ENCODE measurements at regions not wholly inside any gene's neighbourhood (a gene's known extent, or its start where the extent isn't known, plus 50 kb on each side); places are given as distances from the start of the nearest gene placed in this dataset.

DNA sequence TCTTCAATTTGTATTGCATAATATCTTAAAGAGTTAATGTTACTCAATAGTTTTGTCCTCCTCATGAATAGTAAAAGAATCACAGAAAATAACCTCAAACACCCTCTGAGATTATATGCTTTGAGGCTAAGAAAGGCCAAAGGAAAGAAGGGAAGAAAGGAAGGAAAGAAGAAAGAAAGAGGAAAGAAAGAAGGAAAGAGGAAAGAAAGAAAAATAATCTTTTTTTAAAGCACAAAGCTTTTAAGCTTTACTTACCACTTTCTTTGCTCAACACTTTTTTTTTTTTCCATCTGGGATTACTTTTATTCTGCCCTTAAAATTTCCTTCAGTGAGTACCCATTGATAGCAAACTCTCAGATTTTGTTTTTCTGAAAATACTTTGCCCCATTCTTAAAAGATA lies 369.1 kb downstream of the FGF9 start:
- Histone ChIP-seq H3K4me1 (no peaks in the 10 kb centered on the region), H3K27ac (no peak overlapping the region), H3K36me3 (no peaks in the 10 kb centered on the region), H3K27me3 (no peaks in the 10 kb centered on the region), H3K4me3 (no peak overlapping the region), H3K9me3 (no peaks in the 10 kb centered on the region)
- TF ChIP-seq, protein P1, sequence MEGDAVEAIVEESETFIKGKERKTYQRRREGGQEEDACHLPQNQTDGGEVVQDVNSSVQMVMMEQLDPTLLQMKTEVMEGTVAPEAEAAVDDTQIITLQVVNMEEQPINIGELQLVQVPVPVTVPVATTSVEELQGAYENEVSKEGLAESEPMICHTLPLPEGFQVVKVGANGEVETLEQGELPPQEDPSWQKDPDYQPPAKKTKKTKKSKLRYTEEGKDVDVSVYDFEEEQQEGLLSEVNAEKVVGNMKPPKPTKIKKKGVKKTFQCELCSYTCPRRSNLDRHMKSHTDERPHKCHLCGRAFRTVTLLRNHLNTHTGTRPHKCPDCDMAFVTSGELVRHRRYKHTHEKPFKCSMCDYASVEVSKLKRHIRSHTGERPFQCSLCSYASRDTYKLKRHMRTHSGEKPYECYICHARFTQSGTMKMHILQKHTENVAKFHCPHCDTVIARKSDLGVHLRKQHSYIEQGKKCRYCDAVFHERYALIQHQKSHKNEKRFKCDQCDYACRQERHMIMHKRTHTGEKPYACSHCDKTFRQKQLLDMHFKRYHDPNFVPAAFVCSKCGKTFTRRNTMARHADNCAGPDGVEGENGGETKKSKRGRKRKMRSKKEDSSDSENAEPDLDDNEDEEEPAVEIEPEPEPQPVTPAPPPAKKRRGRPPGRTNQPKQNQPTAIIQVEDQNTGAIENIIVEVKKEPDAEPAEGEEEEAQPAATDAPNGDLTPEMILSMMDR (IDR thresholded peaks at IDR 0.05), result no peak
- DNase-seq (ENCODE audit: low spot score), result no peak

DNA sequence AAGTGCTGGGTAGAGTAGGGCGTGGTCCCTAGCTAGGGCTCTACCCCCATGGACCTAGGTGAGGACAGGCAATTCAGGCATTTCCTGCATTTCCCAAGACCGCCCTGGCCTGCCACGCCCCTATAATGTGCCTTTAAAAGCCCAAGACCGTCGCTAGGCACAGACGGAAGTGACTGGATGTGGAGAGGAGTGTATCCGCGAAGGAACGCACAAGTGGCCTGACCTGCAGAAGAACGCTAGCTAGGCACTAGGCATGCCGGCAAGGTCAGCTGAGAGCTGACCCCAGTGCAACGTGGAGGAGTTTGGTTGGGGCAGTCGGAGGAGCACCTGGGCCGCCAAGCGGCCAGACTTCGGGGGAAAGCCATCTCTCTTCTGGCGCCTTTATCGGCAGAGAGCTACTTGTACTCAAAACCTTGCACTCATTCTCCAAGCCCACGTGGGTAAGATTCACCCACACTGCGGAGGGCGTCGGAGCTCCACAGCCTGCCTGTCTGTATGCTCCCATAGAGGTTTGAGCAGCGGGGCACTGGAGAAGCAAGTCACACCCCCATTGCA lies 370.0 kb downstream of the FGF9 start:
- H3K4me3 ChIP-seq, result peak overlapping the region in 1 of 2 donors; percentile 6
- TF ChIP-seq, protein P1 (IDR thresholded peaks at IDR 0.05), result no peak

DNA sequence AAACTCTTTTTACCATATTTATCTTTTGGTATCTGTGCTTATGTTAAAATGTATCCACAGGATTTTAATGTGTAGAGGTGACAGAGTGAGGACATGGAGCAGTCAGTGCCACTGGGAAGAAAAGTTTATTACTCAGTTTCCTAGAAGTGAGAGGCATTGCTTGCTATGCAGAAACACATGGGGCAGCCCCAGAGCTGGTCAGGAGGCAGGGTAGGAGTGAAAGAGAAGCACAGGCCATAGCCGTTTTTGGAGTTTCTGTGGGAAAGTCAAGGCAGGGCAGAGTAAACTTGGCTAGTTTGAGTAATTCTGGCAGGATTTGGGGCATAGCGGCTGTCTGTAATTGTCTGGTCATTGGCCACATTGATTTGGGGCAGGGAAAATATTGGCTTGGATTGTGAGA lies 370.9 kb downstream of the FGF9 start:
- no peak overlapping the region for H3K27ac ChIP-seq
- no peaks in the 10 kb centered on the region for H3K27me3 ChIP-seq
- TF ChIP-seq, protein P1 (IDR thresholded peaks at IDR 0.05), result no peak
- no peak overlapping the region for H3K4me3 ChIP-seq
- DNase-seq (ENCODE audit: low spot score), result no peak
- no peaks in the 10 kb centered on the region for H3K4me1 ChIP-seq
- H3K36me3 ChIP-seq, result no peaks in the 10 kb centered on the region
- H3K9me3 ChIP-seq, result no peaks in the 10 kb centered on the region

More for the DNA sequence above, 370.0 kb downstream of the FGF9 start:
- H3K9me3 ChIP-seq, result no peaks in the 10 kb centered on the region
- no peaks in the 10 kb centered on the region for H3K27me3 ChIP-seq
- no peaks in the 10 kb centered on the region for H3K36me3 ChIP-seq
- no peak overlapping the region for H3K27ac ChIP-seq
- no peaks in the 10 kb centered on the region for H3K4me1 ChIP-seq
- DNase-seq (ENCODE audit: low spot score), result no peak

DNA sequence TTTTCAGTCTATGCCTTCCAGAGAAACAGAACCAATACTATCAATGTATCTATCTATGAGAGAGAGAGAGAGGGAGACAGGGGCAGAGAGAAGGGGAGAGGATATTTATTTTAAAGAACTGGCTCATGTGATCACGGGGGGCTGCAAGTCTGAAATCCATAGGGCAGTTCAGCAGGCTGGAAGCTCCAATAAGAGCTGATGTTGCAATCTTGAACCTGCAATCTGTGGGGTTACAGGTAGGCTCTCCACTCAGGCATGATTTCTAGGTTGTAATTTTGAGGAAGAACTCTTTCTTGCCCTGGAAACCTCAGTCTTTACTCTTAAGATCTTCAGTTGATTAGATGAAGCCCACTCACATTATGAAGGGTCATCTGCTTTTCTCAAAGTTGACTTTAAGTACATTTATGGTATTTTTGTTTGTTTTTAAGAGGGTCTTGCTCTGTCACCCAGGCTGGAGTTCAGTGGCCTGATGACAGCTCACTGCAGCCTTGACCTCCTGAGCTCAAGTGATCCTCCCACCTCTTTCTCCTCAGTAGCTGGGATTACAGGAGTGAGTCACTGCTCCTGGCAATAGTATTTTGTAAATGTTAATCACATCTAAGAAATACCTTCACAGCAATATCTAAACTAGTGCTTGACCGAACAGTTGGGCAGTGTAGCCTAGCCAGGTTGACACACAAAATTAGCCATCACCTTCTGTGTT lies 376.4 kb downstream of the FGF9 start:
- TF ChIP-seq, protein P1 (IDR thresholded peaks at IDR 0.05), result no peak
- no peak overlapping the region for H3K27ac ChIP-seq
- H3K27me3 ChIP-seq, result no peaks in the 10 kb centered on the region
- no peak for DNase-seq (ENCODE audit: low spot score)
- no peaks in the 10 kb centered on the region for H3K9me3 ChIP-seq
- no peaks in the 10 kb centered on the region for H3K36me3 ChIP-seq
- no peak overlapping the region for H3K4me3 ChIP-seq
- H3K4me1 ChIP-seq, result no peaks in the 10 kb centered on the region

DNA sequence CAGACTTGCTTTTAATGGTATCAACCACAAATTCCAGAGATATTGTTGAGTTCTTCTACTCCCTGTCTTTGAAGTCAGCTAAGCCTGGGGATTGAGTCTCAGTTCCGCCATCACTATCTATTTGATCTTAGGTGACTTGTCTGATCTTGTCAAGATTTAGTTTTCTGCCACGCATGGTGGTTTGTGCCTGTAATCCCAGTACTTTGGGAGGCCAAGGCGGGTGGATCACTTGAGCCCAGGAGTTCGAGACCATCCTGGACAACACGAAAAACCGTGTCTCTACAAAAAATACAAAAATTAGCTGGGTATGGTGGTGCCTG lies 376.9 kb downstream of the FGF9 start:
- DNase-seq (ENCODE audit: low spot score), result no peak
- H3K4me1 ChIP-seq, result no peaks in the 10 kb centered on the region
- TF ChIP-seq, protein P1 (IDR thresholded peaks at IDR 0.05), result no peak
- H3K4me3 ChIP-seq, result no peak overlapping the region
- H3K27ac ChIP-seq, result no peak overlapping the region
- no peaks in the 10 kb centered on the region for H3K36me3 ChIP-seq
- no peaks in the 10 kb centered on the region for H3K9me3 ChIP-seq
- H3K27me3 ChIP-seq, result no peaks in the 10 kb centered on the region

DNA sequence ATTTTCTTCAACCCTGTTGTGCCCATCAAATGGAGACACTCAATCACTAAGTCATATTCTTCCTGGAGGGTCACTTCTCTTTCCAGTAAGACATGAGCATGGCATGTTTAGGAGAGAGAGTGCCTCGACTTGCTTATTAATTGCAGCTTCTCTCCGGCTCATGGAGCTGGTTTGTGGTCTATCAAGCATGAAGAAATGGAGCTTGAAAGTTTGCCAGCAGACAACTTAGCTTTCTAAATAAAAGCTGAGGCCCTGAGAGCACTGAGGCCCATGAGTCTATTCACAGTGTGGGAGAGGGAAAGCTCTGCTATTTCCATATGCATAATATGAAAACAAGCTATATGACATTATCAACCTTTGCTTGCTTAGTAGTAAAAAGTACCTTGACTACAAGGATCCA lies 378.5 kb downstream of the FGF9 start:
- H3K27ac ChIP-seq, result no peak overlapping the region

More for the DNA sequence above, 378.5 kb downstream of the FGF9 start:
- DNase-seq (ENCODE audit: low spot score), result no peak
- H3K4me1 ChIP-seq, result no peaks in the 10 kb centered on the region
- H3K9me3 ChIP-seq, result no peaks in the 10 kb centered on the region
- no peaks in the 10 kb centered on the region for H3K36me3 ChIP-seq
- TF ChIP-seq, protein P1 (IDR thresholded peaks at IDR 0.05), result no peak
- no peak overlapping the region for H3K4me3 ChIP-seq
- no peaks in the 10 kb centered on the region for H3K27me3 ChIP-seq

Measured in right atrium auricular region (tissue), 2 donors.